ENCODE measurements at regions not wholly inside any gene's neighbourhood (a gene's known extent, or its start where the extent isn't known, plus 50 kb on each side); places are given as distances from the start of the nearest gene placed in this dataset.

- TF ChIP-seq CTCF (IDR thresholded peaks at IDR 0.05) (no peak), POLR2AphosphoS5 (IDR thresholded peaks at IDR 0.05; ENCODE audit: low read depth, low read length) (no peak), TCF7L2 (IDR thresholded peaks at IDR 0.05; ENCODE audit: low read depth, low read length) (no peak)
Observed at GRCh38 chr9:90956026-90956810, 154.6 kb downstream of the SYK start.
